GM23248 (cell line): ENCODE measurements at regions not wholly inside any gene's neighbourhood (a gene's known extent, or its start where the extent isn't known, plus 50 kb on each side); places are given as distances from the start of the nearest gene placed in this dataset.

Experiments used
- DNase-seq: peaks from one replicate; pipeline ENCODE4 v3.0.0-alpha.2; 2015
- H2AFZ ChIP-seq: fragments of 200-600 bp; sonication (generic); 2 replicates; pipeline ENCODE4 v1.6.1; 2016; ENCODE audit warnings: antibody characterized with exemption
- H3F3A ChIP-seq: fragments of 200-600 bp; sonication (generic); 2 replicates; pipeline ENCODE4 v1.6.1; 2016; ENCODE audit warnings: mild to moderate bottlenecking, antibody characterized with exemption, mixed run types; ENCODE audit not compliant: insufficient read depth
- H3K27ac ChIP-seq: fragments of 200-600 bp; sonication (generic); 2 replicates; pipeline ENCODE4 v1.5.1; 2016; ENCODE audit warnings: mild to moderate bottlenecking
- H3K27me3 ChIP-seq: fragments of 200-600 bp; sonication (generic); replicated peaks from 2 replicates; pipeline ENCODE4 v1.6.1; 2016; ENCODE audit warnings: mild to moderate bottlenecking; ENCODE audit not compliant: insufficient read depth
- H3K36me3 ChIP-seq: fragments of 200-600 bp; sonication (generic); 2 replicates; pipeline ENCODE4 v1.6.1; 2016; ENCODE audit warnings: low read depth, mild to moderate bottlenecking
- H3K4me1 ChIP-seq: fragments of 200-600 bp; sonication (generic); 2 replicates; pipeline ENCODE4 v1.6.1; 2016; ENCODE audit warnings: mild to moderate bottlenecking; ENCODE audit not compliant: insufficient read depth
- H3K4me2 ChIP-seq: fragments of 200-600 bp; sonication (generic); one replicate; pipeline ENCODE4 v1.6.1; 2016; ENCODE audit warnings: mild to moderate bottlenecking; ENCODE audit not compliant: unreplicated experiment
- H3K4me3 ChIP-seq: fragments of 200-600 bp; sonication (generic); 2 replicates; pipeline ENCODE4 v1.5.1; 2016; ENCODE audit warnings: mild to moderate bottlenecking
- H3K79me2 ChIP-seq: fragments of 200-600 bp; sonication (generic); 2 replicates; pipeline ENCODE4 v1.6.1; 2016; ENCODE audit warnings: mild to moderate bottlenecking; ENCODE audit not compliant: insufficient read depth
- H3K9ac ChIP-seq: fragments of 200-600 bp; sonication (generic); 2 replicates; pipeline ENCODE4 v1.6.1; 2016; ENCODE audit warnings: mild to moderate bottlenecking
- H3K9me2 ChIP-seq: fragments of 200-600 bp; sonication (generic); 2 replicates; pipeline ENCODE4 v1.6.1; 2016; ENCODE audit warnings: mixed run types, mild to moderate bottlenecking, moderate library complexity; ENCODE audit not compliant: insufficient read depth
- H3K9me3 ChIP-seq: fragments of 200-600 bp; sonication (generic); one replicate; pipeline ENCODE4 v1.6.1; 2017; ENCODE audit warnings: low read depth
- H4K20me1 ChIP-seq: fragments of 200-600 bp; sonication (generic); 2 replicates; pipeline ENCODE4 v1.6.0; 2016; ENCODE audit not compliant: insufficient read depth
- EZH2 ChIP-seq: fragments of 200-600 bp; sonication (generic); IDR thresholded peaks from 2 replicates; pipeline ENCODE4 v1.6.1; 2018; ENCODE audit warnings: antibody characterized with exemption, mild to moderate bottlenecking; ENCODE audit not compliant: insufficient read depth, poor library complexity, severe bottlenecking
- EZH2phosphoT487 ChIP-seq: fragments of 200-600 bp; sonication (generic); IDR thresholded peaks from 2 replicates; pipeline ENCODE4 v1.6.1; 2018; ENCODE audit warnings: antibody characterized with exemption, moderate library complexity, mild to moderate bottlenecking, low read depth; ENCODE audit not compliant: insufficient read depth
- WGBS, 2 experiments: methylation state at CpG; one replicate each; pipeline ENCODE4 v1.1.6; 2015 to 2017; ENCODE audit warnings: low lambda C conversion rate in 2 of 2, low coverage in 1 of 2; ENCODE audit errors: missing lambda C conversion rate in 2 of 2; 5-methylcytosine and 5-hydroxymethylcytosine counted together
- in situ Hi-C: fragments of 300-500 bp; cut with MboI; formaldehyde crosslinking; loops from 2 replicates; pipeline ENCODE4 v1.15.0; 2020

DNA sequence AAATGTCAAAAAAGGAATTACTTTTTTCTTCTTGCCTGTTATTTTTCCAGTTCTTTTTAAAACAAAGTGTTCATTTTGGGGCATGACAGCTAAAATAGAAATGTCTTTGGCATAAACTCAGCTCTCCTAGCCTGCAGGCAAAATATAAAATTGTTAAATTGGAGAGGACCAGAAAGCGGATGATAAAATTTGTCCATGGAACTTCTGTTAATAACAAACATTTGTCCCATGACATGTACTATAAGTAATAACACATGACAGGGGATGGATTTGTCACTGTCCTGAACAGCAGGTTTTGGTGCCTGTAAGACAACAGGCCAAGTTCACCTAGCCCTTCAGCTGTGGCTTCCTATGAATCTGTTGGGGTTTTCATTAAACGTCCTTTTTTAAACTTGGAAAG lies 184.0 kb upstream of the TTC29 start:
- TF ChIP-seq EZH2 (no peak), EZH2phosphoT487 (no peak)
- Histone ChIP-seq H3K27ac (no peak overlapping the region), H3K9me3 (no peaks in the 10 kb centered on the region), H3K9me2 (no peaks in the 10 kb centered on the region), H3F3A (no peaks in the 10 kb centered on the region), H2AFZ (no peak overlapping the region), H3K4me1 (no peaks in the 10 kb centered on the region), H3K79me2 (no peaks in the 10 kb centered on the region), H3K4me2 (no peak overlapping the region), H3K9ac (no peak overlapping the region), H3K36me3 (no peaks in the 10 kb centered on the region), H4K20me1 (no peaks in the 10 kb centered on the region), H3K4me3 (no peak overlapping the region), H3K27me3 (no peaks in the 10 kb centered on the region)
- WGBS, 2 experiments: 12 to 17% methylated on average over 2 of the region's 2 CpGs
- in situ Hi-C loops: no loop called here
- DNase-seq: no peak

GRCh38 chr4:147134536-147135210 lies 189.0 kb upstream of the TTC29 start:
- TF ChIP-seq EZH2phosphoT487 (no peak), EZH2 (no peak)
- H3F3A ChIP-seq: no peaks in the 10 kb centered on the region
- H3K27me3 ChIP-seq: no peaks in the 10 kb centered on the region
- H3K4me1 ChIP-seq: no peaks in the 10 kb centered on the region
- no peaks in the 10 kb centered on the region for H3K79me2 ChIP-seq
- no peaks in the 10 kb centered on the region for H4K20me1 ChIP-seq
- no peaks in the 10 kb centered on the region for H3K9me3 ChIP-seq
- no peaks in the 10 kb centered on the region for H3K36me3 ChIP-seq
- H3K9me2 ChIP-seq: no peaks in the 10 kb centered on the region
- in situ Hi-C loops: no loop called here
- no peak overlapping the region for H3K4me2 ChIP-seq
- no peak overlapping the region for H3K9ac ChIP-seq
- no peak for DNase-seq
- no peak overlapping the region for H3K27ac ChIP-seq
- H2AFZ ChIP-seq: no peak overlapping the region
- no peak overlapping the region for H3K4me3 ChIP-seq
- WGBS, 2 experiments: 40 to 43% methylated on average over 4 of the region's 4 CpGs

DNA sequence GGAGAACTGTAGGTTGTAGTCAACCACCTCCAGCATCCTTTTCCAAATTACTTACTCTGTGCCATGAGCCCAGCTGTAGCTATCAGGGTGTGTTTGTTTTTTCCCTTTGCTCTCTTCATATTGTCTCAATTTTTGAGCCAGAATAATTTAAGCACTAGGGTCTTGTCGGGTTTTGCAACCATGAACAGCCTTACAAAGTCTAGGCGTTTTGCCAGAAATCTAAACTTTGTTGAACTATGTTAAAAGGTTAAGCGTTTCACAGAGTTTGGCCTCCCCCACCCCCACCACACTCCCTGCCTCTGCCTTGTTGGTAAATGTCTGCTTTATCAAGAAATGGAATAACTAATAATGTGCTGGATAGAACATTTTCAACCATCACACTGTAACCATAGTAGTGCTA lies 190.6 kb upstream of the TTC29 start:
- no peak overlapping the region for H3K4me2 ChIP-seq
- in situ Hi-C loops: no loop called here

DNA sequence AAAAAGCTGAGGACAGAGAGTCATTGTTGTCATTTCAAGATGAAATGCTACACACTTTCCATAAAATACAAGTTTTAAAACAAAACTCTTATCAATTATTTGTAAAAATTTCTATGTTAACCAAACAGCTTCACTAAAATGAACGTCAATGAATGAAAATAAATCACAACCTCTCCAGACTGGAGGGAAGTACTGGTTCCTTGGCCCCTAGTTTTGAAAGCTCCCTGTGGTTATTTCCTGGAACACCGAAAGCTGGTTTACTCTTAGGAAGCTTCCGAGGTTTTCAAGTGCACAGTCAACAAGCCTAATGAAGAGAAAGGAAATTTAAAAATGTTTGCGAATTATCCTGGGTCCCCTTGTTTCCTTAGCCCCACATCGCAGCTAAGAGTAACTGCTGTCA lies 191.1 kb upstream of the TTC29 start:
- no peak for DNase-seq
- no peak for TF ChIP-seq EZH2phosphoT487
- TF ChIP-seq EZH2: no peak
- Histone ChIP-seq H3K27ac (no peak overlapping the region), H3K4me2 (no peak overlapping the region), H3K9me2 (no peaks in the 10 kb centered on the region), H3K9ac (no peak overlapping the region), H3K4me1 (no peaks in the 10 kb centered on the region), H2AFZ (no peak overlapping the region), H3F3A (no peaks in the 10 kb centered on the region), H3K4me3 (no peak overlapping the region), H3K9me3 (no peaks in the 10 kb centered on the region), H3K36me3 (no peaks in the 10 kb centered on the region), H4K20me1 (no peaks in the 10 kb centered on the region), H3K27me3 (0 out of 2 replicates have a peak, but pooled peaks cover 4% of the 10 kb centered on the region), H3K79me2 (no peaks in the 10 kb centered on the region)
- in situ Hi-C loops: no loop called here
- 54 to 58% methylated on average over 5 of the region's 5 CpGs for WGBS, 2 experiments

More for the DNA sequence above, 190.6 kb upstream of the TTC29 start:
- WGBS, 2 experiments: 36 to 44% methylated on average over 3 of the region's 3 CpGs
- H3K4me3 ChIP-seq: no peak overlapping the region
- H3K79me2 ChIP-seq: no peaks in the 10 kb centered on the region
- no peak overlapping the region for H3K9ac ChIP-seq
- no peak for TF ChIP-seq EZH2phosphoT487
- TF ChIP-seq EZH2: no peak
- H3K36me3 ChIP-seq: no peaks in the 10 kb centered on the region
- H4K20me1 ChIP-seq: no peaks in the 10 kb centered on the region
- 0 out of 2 replicates have a peak, but pooled peaks cover 4% of the 10 kb centered on the region for H3K27me3 ChIP-seq
- H3K9me2 ChIP-seq: no peaks in the 10 kb centered on the region
- H3K4me1 ChIP-seq: no peaks in the 10 kb centered on the region
- DNase-seq: no peak
- no peak overlapping the region for H3K27ac ChIP-seq
- no peaks in the 10 kb centered on the region for H3K9me3 ChIP-seq
- H3F3A ChIP-seq: no peaks in the 10 kb centered on the region
- H2AFZ ChIP-seq: no peak overlapping the region
